AG04449 (cell line): ENCODE measurements at regions not wholly inside any gene's neighbourhood (a gene's known extent, or its start where the extent isn't known, plus 50 kb on each side); places are given as distances from the start of the nearest gene placed in this dataset.
"Not testable (repeated sequence)": the region's sequence is repeated elsewhere in the genome, so short reads cannot be mapped to it uniquely, and the experiment has no call there.

Experiments used
- CTCF ChIA-PET: fragments of 350-600 bp; formaldehyde crosslinking; extraction: SDS; loops from one replicate; lab custom pipeline; 2021; ENCODE audit warnings: antibody characterized with exemption; lab: Yijun Ruan, JAX
- POLR2A ChIA-PET: fragments of 400-600, 350-600 bp; formaldehyde crosslinking; extraction: SDS; loops from one replicate; lab custom pipeline; 2020; ENCODE audit warnings: antibody characterized with exemption, inconsistent platforms; lab: Yijun Ruan, JAX
- DNase-seq: peaks from one replicate; pipeline ENCODE4 v3.0.0-alpha.2; 2010; ENCODE audit warnings: low read depth, low spot score
- H3K4me3 ChIP-seq: 2 replicates; pipeline ENCODE4 v1.5.1; 2011; ENCODE audit warnings: low read depth, mild to moderate bottlenecking, control low read depth, low read length
- TF ChIP-seq, protein P1 (sequence below): IDR thresholded peaks from one replicate; pipeline ENCODE4 v1.5.1; 2011; ENCODE audit warnings: mild to moderate bottlenecking, moderate library complexity, low read length, control low read depth, inconsistent platforms; ENCODE audit not compliant: insufficient read depth; ENCODE audit errors: missing control alignments

DNA sequence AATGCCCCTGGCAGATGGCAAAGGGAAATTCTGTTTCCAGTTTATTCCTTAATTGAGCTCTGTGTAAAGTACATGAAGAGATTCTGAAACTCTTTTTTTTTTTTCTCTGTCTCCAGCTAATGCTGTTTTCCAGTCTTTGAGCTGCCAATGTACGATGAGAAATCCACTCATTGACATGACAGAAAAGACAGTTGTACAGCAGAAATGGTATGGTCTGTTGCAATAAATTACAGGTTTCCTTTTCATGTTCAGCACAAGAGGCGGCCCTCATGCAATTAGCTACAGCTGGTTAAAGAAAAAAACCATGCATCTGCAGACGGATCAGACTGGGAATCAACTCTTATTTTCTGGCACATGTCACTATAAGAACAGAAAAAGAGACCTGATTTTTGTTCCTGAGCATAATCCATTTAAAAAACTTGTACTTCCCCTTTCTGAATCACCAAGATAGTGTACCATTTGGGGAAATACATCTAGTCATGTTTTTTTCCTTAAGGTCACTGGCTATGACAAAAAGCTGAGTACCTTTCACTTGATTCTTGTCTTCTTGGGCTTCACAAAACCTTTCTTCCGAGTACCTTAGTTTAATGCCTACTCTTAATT is 289.8 kb upstream of the PREP start:
- H3K4me3 ChIP-seq, result no peak overlapping the region
- DNase-seq, result no peak
- TF ChIP-seq, protein P1, sequence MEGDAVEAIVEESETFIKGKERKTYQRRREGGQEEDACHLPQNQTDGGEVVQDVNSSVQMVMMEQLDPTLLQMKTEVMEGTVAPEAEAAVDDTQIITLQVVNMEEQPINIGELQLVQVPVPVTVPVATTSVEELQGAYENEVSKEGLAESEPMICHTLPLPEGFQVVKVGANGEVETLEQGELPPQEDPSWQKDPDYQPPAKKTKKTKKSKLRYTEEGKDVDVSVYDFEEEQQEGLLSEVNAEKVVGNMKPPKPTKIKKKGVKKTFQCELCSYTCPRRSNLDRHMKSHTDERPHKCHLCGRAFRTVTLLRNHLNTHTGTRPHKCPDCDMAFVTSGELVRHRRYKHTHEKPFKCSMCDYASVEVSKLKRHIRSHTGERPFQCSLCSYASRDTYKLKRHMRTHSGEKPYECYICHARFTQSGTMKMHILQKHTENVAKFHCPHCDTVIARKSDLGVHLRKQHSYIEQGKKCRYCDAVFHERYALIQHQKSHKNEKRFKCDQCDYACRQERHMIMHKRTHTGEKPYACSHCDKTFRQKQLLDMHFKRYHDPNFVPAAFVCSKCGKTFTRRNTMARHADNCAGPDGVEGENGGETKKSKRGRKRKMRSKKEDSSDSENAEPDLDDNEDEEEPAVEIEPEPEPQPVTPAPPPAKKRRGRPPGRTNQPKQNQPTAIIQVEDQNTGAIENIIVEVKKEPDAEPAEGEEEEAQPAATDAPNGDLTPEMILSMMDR, result no peak
- POLR2A ChIA-PET, result no interaction called here
- CTCF ChIA-PET, result interaction anchor here (0.6 to 1.2 kb wide), 2 partner anchors 21 to 221 kb away, joined by 3 read pairs; no protein-coding TSS in a partner anchor

DNA sequence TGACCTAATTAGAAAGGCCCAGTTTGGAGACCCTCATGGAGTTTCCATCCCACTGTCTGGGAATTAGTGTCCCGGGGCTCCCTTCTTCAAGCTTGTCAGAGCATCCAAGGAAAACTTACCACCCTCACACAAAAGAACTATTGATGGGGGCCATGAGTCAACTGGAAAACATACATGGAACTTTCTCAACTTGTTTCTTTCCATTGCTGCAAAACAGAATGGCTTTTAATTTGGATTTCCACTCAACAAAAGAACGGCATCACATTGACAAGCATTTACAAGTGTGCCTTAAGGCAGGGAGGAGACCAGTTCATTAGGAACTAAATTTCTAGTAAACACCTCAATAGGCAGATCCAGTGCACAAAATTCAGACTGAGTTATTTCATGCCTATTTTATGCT is 289.1 kb upstream of the PREP start:
- H3K4me3 ChIP-seq, result no peak overlapping the region
- POLR2A ChIA-PET, result no interaction called here
- TF ChIP-seq, protein P1, result no peak
- no peak for DNase-seq
- CTCF ChIA-PET, result interaction anchor here (1.2 kb wide), 1 partner anchor 22 kb away, joined by 3 read pairs; no protein-coding TSS in a partner anchor

DNA sequence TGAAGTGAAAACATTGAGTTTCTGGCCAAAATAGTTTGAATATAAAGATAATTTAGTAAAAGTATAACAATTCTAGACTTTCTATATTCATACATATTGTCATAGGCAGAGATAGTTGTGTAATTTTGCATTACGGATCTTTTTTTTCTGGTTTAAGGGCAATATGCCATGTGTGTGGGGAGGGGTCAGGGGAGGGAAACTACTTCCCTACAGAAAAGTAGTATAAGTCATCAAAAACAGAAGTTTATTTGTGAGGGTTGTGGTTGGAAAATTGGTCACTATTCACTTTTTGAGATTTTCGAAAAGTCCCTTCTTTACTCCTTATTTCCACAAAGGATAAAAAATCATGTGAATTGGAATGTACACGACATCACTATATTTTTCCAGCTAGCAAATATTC is 288.2 kb upstream of the PREP start:
- no peak overlapping the region for H3K4me3 ChIP-seq
- TF ChIP-seq, protein P1, result no peak
- DNase-seq, result no peak
- POLR2A ChIA-PET, result no interaction called here
- CTCF ChIA-PET, result no interaction called here

DNA sequence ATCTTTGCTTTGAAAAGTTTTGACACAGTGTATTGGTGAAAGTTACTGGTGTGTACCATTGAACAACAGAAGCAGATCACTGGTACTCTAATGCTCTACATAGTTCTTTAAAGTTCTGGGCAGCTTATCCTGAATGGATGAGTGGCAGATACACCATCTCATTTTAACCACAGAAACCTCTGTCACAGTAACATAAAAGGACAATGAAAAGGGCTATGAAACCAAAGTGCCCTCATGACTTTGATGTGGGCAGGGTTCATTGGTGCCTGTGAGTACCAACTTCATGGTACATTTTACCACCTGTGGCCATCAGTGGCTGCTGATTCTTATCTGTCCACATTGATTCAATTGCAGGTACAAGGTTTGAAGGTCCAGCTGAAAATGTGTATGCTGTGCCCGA is 285.7 kb upstream of the PREP start:
- CTCF ChIA-PET, result no interaction called here
- TF ChIP-seq, protein P1, result no peak
- DNase-seq, result no peak
- POLR2A ChIA-PET, result no interaction called here
- H3K4me3 ChIP-seq, result no peak overlapping the region

DNA sequence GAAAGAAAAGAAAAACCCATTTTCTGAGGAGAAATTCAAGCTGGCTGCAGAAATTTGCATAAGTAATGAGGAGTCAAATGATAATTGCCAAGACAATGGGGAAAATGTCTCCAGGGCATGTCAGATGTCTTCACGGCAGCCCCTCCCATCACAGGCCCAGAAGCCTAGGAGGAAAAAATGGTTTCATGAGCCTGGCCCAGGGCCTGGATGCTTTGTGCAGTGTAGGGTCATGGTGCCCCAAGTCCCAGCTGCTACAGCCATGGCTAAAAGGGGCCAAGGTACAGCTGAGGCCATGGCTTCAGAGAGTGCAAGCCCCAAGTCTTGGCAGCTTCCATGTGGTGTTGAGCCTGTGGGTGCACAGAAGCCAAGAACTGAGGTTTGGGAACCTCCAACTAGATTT is 283.9 kb upstream of the PREP start:
- DNase-seq, POLR2A ChIA-PET, H3K4me3 ChIP-seq, CTCF ChIA-PET: not testable (repeated sequence)

DNA sequence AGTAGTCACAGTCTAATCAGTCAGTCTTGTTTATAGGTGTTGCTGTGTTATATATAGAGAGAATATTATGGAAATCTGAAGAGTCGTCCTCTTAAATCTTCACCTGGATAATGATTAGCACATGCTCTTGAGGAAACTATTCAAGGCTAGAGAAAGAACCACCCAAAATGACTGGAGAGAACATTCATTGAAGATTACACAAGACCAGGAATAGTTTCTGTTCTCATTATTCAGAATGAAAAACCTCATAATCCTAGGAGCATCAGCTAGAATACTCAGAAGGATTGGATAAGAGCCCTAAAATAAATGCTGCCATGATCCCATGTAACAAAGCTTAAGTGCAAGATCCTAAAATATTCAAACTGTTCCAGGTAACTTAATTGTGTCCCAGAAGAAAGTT is 278.2 kb upstream of the PREP start:
- CTCF ChIA-PET, result no interaction called here
- TF ChIP-seq, protein P1, result no peak
- no peak overlapping the region for H3K4me3 ChIP-seq
- POLR2A ChIA-PET, result no interaction called here
- DNase-seq, result no peak

DNA sequence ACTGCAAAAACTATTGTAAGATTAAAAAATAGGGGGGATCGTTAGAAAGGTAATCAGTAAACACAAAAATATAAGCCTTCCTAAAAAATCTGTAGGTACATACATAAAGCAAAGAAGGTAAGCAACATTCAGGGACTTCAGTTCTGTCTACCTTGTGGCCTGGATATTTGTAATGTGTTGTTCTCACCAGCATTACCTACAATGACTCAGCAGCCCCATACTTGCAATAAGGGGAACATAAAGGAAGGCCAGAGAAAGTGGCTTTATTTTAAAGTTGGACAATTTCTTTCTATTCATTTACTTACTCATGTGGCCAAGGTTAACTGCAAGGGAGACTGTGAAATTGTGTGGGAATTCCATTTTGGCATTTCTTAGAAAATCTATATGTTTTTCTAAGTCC is 277.2 kb upstream of the PREP start:
- ChIA-PET CTCF (no interaction called here), POLR2A (no interaction called here)
- TF ChIP-seq, protein P1, result no peak
- no peak overlapping the region for H3K4me3 ChIP-seq
- no peak for DNase-seq
